K562 (cell line): ENCODE measurements at regions not wholly inside any gene's neighbourhood (a gene's known extent, or its start where the extent isn't known, plus 50 kb on each side); places are given as distances from the start of the nearest gene placed in this dataset.

Experiments used
- ATAC-seq: fragments of 200-7000 bp; cut with Tn5 transposase; 3 replicates; pipeline ENCODE4 v1.9.1; 2020; ENCODE audit warnings: moderate library complexity
- BruUV-seq: library from RNA; stranded (reverse); fragments of 400-500 nt; replicated peaks from 2 replicates; lab custom pipeline; 2021; lab: Mats Ljungman, UMichigan
- CTCF ChIA-PET: fragments of 300-600 bp; formaldehyde crosslinking; extraction: SDS; loops from one replicate; lab custom pipeline; 2021; ENCODE audit warnings: low intra/inter-chr PET ratio; lab: Yijun Ruan, JAX
- POLR2A ChIA-PET: fragments of 300-600, 350-650 bp; sonication (Branson Sonifier 250); formaldehyde crosslinking; extraction: SDS; loops from one replicate; lab custom pipeline; 2021; ENCODE audit warnings: antibody characterized with exemption, inconsistent platforms; lab: Yijun Ruan, JAX
- DNase-seq, 4 experiments: peaks; one replicate each; pipeline versions ENCODE4 v3.0.0 to v3.0.0-alpha.2; 2011 to 2018; ENCODE audit warnings: low spot score in 3 of 4, mixed read lengths in 3 of 4; ENCODE audit errors: extremely low read depth in 1 of 4
- FAIRE-seq: peaks from 2 replicates; lab custom pipeline; 2011; peaks lifted over from hg19 to GRCh38; lab: Jason Lieb, UNC
- H2AFZ ChIP-seq: 2 replicates; pipeline ENCODE4 v1.6.0; 2011; ENCODE audit warnings: low read depth, low read length, control low read depth, inconsistent platforms
- H3K27ac ChIP-seq: fragments of 200-600 bp; 3 replicates; pipeline ENCODE4 v1.8.0; 2011; ENCODE audit warnings: low read depth, mild to moderate bottlenecking, control low read depth, inconsistent platforms, low read length, moderate library complexity, mixed read lengths; ENCODE audit errors: extremely low read depth
- H3K27me3 ChIP-seq, 2 experiments: fragments of 300-600 bp in 1 of 2; 2 replicates in 1 of 2; 3 replicates in 1 of 2; pipeline versions ENCODE4 v1.6.0 to v1.8.0; 2011; ENCODE audit warnings: inconsistent platforms in 2 of 2, low read length in 2 of 2, mild to moderate bottlenecking in 1 of 2, mixed read lengths in 1 of 2, moderate library complexity in 1 of 2; ENCODE audit not compliant: control insufficient read depth in 2 of 2, insufficient read depth in 2 of 2
- H3K36me3 ChIP-seq: fragments of 300-600 bp; 3 replicates; pipeline ENCODE4 v1.8.0; 2011; ENCODE audit warnings: mild to moderate bottlenecking, low read length, inconsistent platforms; ENCODE audit not compliant: control insufficient read depth, insufficient read depth
- H3K4me1 ChIP-seq, 2 experiments: fragments of 200-600 bp in 1 of 2; replicated peaks in 1 of 2; 2 replicates in 1 of 2; 3 replicates in 1 of 2; pipeline versions ENCODE4 v1.5.1 to v1.8.0; 2011; ENCODE audit warnings: inconsistent platforms in 2 of 2, low read length in 2 of 2, mild to moderate bottlenecking in 1 of 2, mixed read lengths in 1 of 2, moderate library complexity in 1 of 2; ENCODE audit not compliant: control insufficient read depth in 2 of 2, insufficient read depth in 2 of 2
- H3K4me2 ChIP-seq: 2 replicates; pipeline ENCODE4 v1.6.1; 2011; ENCODE audit warnings: low read length, control low read depth, inconsistent platforms, mixed read lengths; ENCODE audit not compliant: insufficient read depth
- H3K4me3 ChIP-seq: fragments of 200-600 bp; sonication (generic), shearing (Covaris generic); 2 replicates; pipeline ENCODE4 v1.5.1; 2016; ENCODE audit warnings: control low read depth, inconsistent platforms
- H3K79me2 ChIP-seq: fragments of 200-600 bp; 3 replicates; pipeline ENCODE4 v1.8.0; 2011; ENCODE audit warnings: low read length, inconsistent platforms; ENCODE audit not compliant: control insufficient read depth, insufficient read depth
- H3K9ac ChIP-seq, 2 experiments: 2 replicates each; pipeline versions ENCODE4 v1.6.0 to v1.6.1; 2011; ENCODE audit warnings: low read depth in 2 of 2, low read length in 2 of 2, control low read depth in 1 of 2, inconsistent platforms in 1 of 2, mild to moderate bottlenecking in 1 of 2, mixed read lengths in 1 of 2; ENCODE audit not compliant: insufficient read depth in 1 of 2
- H3K9me1 ChIP-seq: one replicate; pipeline ENCODE4 v1.6.0; 2011; ENCODE audit warnings: inconsistent platforms, mild to moderate bottlenecking, low read length, moderate library complexity; ENCODE audit not compliant: control insufficient read depth, insufficient read depth
- H3K9me3 ChIP-seq: replicated peaks from 2 replicates; pipeline ENCODE4 v1.5.1; 2011; ENCODE audit warnings: low read depth, low read length, inconsistent platforms; ENCODE audit not compliant: control insufficient read depth, insufficient read depth
- H4K20me1 ChIP-seq: replicated peaks from 2 replicates; pipeline ENCODE4 v1.6.1; 2011; ENCODE audit warnings: low read length, inconsistent platforms, mixed read lengths; ENCODE audit not compliant: control insufficient read depth, insufficient read depth
- FIP1L1 ChIP-seq: fragments of 200-400 bp; formaldehyde crosslinking; IDR thresholded peaks from 2 replicates; pipeline ENCODE4 v1.6.1; 2018; ENCODE audit warnings: mild to moderate bottlenecking, low read depth, low read length; ENCODE audit not compliant: poor library complexity, severe bottlenecking
- HDAC2 ChIP-seq: fragments of 450-650 bp; IDR thresholded peaks from 2 replicates; pipeline ENCODE4 v1.6.1; 2016; ENCODE audit warnings: mild to moderate bottlenecking
- IFI16 ChIP-seq: fragments of 250-450 bp; sonication (Bioruptor Pico); IDR thresholded peaks from 2 replicates; pipeline ENCODE4 v2.1.2; 2022; ENCODE audit warnings: mild to moderate bottlenecking, inconsistent platforms
- IRF2 ChIP-seq: sonication (generic); formaldehyde crosslinking; IDR thresholded peaks from 2 replicates; pipeline ENCODE4 v1.8.1; 2022; ENCODE audit warnings: mild to moderate bottlenecking, missing genetic modification reagents
- KLF13 ChIP-seq: fragments of 450-650 bp; IDR thresholded peaks from 2 replicates; pipeline ENCODE4 v1.6.1; 2016; ENCODE audit warnings: missing genetic modification characterization, low read depth, mild to moderate bottlenecking, missing compliant biosample characterization, moderate library complexity, borderline replicate concordance
- POLR2AphosphoS2 ChIP-seq: IDR thresholded peaks from 2 replicates; pipeline ENCODE4 v1.6.1; 2012; ENCODE audit warnings: low read length, improper control_type of control experiment
- SLC30A9 ChIP-seq: fragments of 250-450 bp; sonication (Bioruptor Pico); IDR thresholded peaks from 2 replicates; pipeline ENCODE4 v1.8.0; 2022; ENCODE audit warnings: mild to moderate bottlenecking, moderate library complexity
- TCF7L2 ChIP-seq: fragments of 150-350 bp; IDR thresholded peaks from 2 replicates; pipeline ENCODE4 v1.6.1; 2016; ENCODE audit warnings: low read depth, mild to moderate bottlenecking, low read length, moderate library complexity
- WHSC1 ChIP-seq: IDR thresholded peaks from one replicate; pipeline ENCODE4 v1.6.1; 2012; ENCODE audit warnings: low read length, control low read depth, inconsistent platforms
- WGBS: fragments of 100-300 bp; shearing (Covaris generic); methylation state at CpG from one replicate; pipeline ENCODE4 v1.1.6; 2016; ENCODE audit warnings: low coverage, mixed read lengths; ENCODE audit not compliant: insufficient coverage; ENCODE audit errors: missing lambda C conversion rate; 5-methylcytosine and 5-hydroxymethylcytosine counted together
- in situ Hi-C: fragments of 300-500 bp; cut with MboI; formaldehyde crosslinking; loops from 4 replicates; pipeline ENCODE4 v1.15.0; 2018; ENCODE audit warnings: inconsistent platforms, mixed read lengths
- intact Hi-C: fragments of 100-400 bp; cut with micrococcal nuclease; formaldehyde crosslinking; loops from 2 replicates; pipeline ENCODE4 v1.14.2; 2022
- TF ChIP-seq, protein P1 (sequence below): sonication (generic); formaldehyde crosslinking; IDR thresholded peaks from 2 replicates; pipeline ENCODE4 v1.8.0; 2022; ENCODE audit warnings: mild to moderate bottlenecking, missing genetic modification reagents, borderline replicate concordance
- TF ChIP-seq, protein P2 (sequence below): sonication (generic); formaldehyde crosslinking; IDR thresholded peaks from 2 replicates; pipeline ENCODE4 v1.8.0; 2022; ENCODE audit warnings: missing genetic modification reagents, mild to moderate bottlenecking, borderline replicate concordance
- TF ChIP-seq, protein P3 (sequence below): sonication (generic); formaldehyde crosslinking; IDR thresholded peaks from 2 replicates; pipeline ENCODE4 v1.8.0; 2023; ENCODE audit warnings: missing genetic modification reagents, mild to moderate bottlenecking, borderline replicate concordance

DNA sequence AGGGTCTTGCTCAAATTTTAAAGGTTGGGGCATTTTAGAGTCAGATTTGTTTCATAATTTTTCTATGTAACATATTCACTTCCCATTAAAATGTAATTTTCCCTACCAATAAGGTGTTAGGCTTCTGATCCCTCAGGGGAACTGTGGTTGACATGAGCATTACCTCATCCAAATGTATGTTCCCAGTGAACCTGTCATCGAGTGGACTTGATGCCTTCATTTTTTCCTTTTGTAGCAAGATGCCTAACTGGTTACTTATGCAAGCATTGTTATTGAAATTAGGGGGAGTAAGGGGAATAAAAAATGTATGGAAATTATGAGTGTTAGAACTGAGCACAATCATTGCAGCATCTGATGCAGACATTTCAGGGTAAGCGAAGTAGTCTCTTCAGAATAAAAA, 360.5 kb downstream of the BCKDHB start (continued):
- TF ChIP-seq FIP1L1 (no peak), SLC30A9 (no peak), HDAC2 (no peak), POLR2AphosphoS2 (no peak)
- TF ChIP-seq, protein P1, sequence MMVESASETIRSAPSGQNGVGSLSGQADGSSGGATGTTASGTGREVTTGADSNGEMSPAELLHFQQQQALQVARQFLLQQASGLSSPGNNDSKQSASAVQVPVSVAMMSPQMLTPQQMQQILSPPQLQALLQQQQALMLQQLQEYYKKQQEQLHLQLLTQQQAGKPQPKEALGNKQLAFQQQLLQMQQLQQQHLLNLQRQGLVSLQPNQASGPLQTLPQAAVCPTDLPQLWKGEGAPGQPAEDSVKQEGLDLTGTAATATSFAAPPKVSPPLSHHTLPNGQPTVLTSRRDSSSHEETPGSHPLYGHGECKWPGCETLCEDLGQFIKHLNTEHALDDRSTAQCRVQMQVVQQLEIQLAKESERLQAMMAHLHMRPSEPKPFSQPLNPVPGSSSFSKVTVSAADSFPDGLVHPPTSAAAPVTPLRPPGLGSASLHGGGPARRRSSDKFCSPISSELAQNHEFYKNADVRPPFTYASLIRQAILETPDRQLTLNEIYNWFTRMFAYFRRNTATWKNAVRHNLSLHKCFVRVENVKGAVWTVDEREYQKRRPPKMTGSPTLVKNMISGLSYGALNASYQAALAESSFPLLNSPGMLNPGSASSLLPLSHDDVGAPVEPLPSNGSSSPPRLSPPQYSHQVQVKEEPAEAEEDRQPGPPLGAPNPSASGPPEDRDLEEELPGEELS (CRISPR knock-in tag): no peak
- TF ChIP-seq, protein P2, sequence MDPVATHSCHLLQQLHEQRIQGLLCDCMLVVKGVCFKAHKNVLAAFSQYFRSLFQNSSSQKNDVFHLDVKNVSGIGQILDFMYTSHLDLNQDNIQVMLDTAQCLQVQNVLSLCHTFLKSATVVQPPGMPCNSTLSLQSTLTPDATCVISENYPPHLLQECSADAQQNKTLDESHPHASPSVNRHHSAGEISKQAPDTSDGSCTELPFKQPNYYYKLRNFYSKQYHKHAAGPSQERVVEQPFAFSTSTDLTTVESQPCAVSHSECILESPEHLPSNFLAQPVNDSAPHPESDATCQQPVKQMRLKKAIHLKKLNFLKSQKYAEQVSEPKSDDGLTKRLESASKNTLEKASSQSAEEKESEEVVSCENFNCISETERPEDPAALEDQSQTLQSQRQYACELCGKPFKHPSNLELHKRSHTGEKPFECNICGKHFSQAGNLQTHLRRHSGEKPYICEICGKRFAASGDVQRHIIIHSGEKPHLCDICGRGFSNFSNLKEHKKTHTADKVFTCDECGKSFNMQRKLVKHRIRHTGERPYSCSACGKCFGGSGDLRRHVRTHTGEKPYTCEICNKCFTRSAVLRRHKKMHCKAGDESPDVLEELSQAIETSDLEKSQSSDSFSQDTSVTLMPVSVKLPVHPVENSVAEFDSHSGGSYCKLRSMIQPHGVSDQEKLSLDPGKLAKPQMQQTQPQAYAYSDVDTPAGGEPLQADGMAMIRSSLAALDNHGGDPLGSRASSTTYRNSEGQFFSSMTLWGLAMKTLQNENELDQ (CRISPR knock-in tag): no peak

DNA sequence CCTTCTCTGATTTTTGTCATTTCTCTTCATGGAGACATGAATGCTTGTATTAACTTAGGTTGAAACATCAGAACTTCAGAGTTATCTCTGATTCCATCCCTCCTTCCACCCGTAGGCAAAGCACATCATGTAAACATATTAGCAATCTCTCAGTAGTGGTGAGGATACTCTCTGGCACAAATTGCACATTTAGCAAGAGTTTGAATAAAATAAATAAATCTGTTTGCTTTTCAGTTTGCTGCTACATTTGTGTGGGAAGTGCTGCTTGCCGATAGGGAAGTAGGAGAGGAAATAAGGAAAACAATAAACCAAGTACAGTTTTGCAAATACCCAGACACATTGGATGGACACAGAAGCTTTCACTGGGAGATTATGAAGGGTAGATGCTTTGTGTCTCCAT, 359.0 kb downstream of the BCKDHB start:
- Histone ChIP-seq H2AFZ (no peak overlapping the region), H3K9me3 (no peaks in the 10 kb centered on the region), H3K27me3 (no peaks in the 10 kb centered on the region), H3K9ac (no peak overlapping the region), H3K9me1 (no peaks in the 10 kb centered on the region), H3K4me1 (no peaks in the 10 kb centered on the region), H4K20me1 (no peaks in the 10 kb centered on the region), H3K79me2 (no peaks in the 10 kb centered on the region), H3K36me3 (no peaks in the 10 kb centered on the region), H3K4me3 (no peak overlapping the region), H3K4me2 (no peak overlapping the region), H3K27ac (no peak overlapping the region)
- ATAC-seq: no peak
- CTCF ChIA-PET: no interaction called here
- in situ Hi-C loops (no loop called here), intact Hi-C loops (no loop called here)
- POLR2A ChIA-PET: no interaction called here
- no peak for FAIRE-seq
- TF ChIP-seq WHSC1: no peak
- no peak for TF ChIP-seq TCF7L2
- TF ChIP-seq, protein P3, sequence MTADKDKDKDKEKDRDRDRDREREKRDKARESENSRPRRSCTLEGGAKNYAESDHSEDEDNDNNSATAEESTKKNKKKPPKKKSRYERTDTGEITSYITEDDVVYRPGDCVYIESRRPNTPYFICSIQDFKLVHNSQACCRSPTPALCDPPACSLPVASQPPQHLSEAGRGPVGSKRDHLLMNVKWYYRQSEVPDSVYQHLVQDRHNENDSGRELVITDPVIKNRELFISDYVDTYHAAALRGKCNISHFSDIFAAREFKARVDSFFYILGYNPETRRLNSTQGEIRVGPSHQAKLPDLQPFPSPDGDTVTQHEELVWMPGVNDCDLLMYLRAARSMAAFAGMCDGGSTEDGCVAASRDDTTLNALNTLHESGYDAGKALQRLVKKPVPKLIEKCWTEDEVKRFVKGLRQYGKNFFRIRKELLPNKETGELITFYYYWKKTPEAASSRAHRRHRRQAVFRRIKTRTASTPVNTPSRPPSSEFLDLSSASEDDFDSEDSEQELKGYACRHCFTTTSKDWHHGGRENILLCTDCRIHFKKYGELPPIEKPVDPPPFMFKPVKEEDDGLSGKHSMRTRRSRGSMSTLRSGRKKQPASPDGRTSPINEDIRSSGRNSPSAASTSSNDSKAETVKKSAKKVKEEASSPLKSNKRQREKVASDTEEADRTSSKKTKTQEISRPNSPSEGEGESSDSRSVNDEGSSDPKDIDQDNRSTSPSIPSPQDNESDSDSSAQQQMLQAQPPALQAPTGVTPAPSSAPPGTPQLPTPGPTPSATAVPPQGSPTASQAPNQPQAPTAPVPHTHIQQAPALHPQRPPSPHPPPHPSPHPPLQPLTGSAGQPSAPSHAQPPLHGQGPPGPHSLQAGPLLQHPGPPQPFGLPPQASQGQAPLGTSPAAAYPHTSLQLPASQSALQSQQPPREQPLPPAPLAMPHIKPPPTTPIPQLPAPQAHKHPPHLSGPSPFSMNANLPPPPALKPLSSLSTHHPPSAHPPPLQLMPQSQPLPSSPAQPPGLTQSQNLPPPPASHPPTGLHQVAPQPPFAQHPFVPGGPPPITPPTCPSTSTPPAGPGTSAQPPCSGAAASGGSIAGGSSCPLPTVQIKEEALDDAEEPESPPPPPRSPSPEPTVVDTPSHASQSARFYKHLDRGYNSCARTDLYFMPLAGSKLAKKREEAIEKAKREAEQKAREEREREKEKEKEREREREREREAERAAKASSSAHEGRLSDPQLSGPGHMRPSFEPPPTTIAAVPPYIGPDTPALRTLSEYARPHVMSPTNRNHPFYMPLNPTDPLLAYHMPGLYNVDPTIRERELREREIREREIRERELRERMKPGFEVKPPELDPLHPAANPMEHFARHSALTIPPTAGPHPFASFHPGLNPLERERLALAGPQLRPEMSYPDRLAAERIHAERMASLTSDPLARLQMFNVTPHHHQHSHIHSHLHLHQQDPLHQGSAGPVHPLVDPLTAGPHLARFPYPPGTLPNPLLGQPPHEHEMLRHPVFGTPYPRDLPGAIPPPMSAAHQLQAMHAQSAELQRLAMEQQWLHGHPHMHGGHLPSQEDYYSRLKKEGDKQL (CRISPR knock-in tag): no peak
- TF ChIP-seq IFI16: no peak
- TF ChIP-seq KLF13 (tag): no peak
- no peak for TF ChIP-seq IRF2 (CRISPR knock-in tag)
- DNase-seq: no peak
- 0% methylated on average over 2 of the region's 2 CpGs for WGBS
- BruUV-seq: no TSS peak
